MM.1S (cell line): ENCODE measurements at regions not wholly inside any gene's neighbourhood (a gene's known extent, or its start where the extent isn't known, plus 50 kb on each side); places are given as distances from the start of the nearest gene placed in this dataset.

Source experiments
- EZH2 ChIP-seq: fragments of 300-600 bp; sonication (generic); optimal IDR thresholded peaks from 2 replicates; pipeline ENCODE3; 2017; ENCODE audit warnings: low read depth, mild to moderate bottlenecking, antibody characterized with exemption, low read length, mixed read lengths
- EZH2phosphoT487 ChIP-seq: fragments of 300-600 bp; sonication (generic); IDR thresholded peaks from 2 replicates; pipeline ENCODE4 v1.6.1; 2018; ENCODE audit warnings: antibody characterized with exemption, low read length
- TF ChIP-seq, protein P1 (sequence below): fragments of 300-600 bp; sonication (generic); IDR thresholded peaks from 2 replicates; pipeline ENCODE4 v1.5.1; 2016; ENCODE audit warnings: antibody characterized with exemption, low read length, mixed read lengths

GRCh38 chr11:28770806-28771205, 662.6 kb downstream of the METTL15 start:
- TF ChIP-seq, protein P1, sequence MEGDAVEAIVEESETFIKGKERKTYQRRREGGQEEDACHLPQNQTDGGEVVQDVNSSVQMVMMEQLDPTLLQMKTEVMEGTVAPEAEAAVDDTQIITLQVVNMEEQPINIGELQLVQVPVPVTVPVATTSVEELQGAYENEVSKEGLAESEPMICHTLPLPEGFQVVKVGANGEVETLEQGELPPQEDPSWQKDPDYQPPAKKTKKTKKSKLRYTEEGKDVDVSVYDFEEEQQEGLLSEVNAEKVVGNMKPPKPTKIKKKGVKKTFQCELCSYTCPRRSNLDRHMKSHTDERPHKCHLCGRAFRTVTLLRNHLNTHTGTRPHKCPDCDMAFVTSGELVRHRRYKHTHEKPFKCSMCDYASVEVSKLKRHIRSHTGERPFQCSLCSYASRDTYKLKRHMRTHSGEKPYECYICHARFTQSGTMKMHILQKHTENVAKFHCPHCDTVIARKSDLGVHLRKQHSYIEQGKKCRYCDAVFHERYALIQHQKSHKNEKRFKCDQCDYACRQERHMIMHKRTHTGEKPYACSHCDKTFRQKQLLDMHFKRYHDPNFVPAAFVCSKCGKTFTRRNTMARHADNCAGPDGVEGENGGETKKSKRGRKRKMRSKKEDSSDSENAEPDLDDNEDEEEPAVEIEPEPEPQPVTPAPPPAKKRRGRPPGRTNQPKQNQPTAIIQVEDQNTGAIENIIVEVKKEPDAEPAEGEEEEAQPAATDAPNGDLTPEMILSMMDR, result no peak
- TF ChIP-seq EZH2phosphoT487 (no peak), EZH2 (no peak)
